NB4 (cell line): ENCODE measurements at regions not wholly inside any gene's neighbourhood (a gene's known extent, or its start where the extent isn't known, plus 50 kb on each side); places are given as distances from the start of the nearest gene placed in this dataset.

ENCODE experiments used
- DNase-seq: peaks from one replicate; pipeline ENCODE4 v3.0.0; 2010; ENCODE audit warnings: low read depth
- H3K4me3 ChIP-seq: one replicate; pipeline ENCODE4 v1.5.1; 2011; ENCODE audit warnings: mild to moderate bottlenecking, low read depth, low read length, moderate library complexity
- MYC ChIP-seq: IDR thresholded peaks from 2 replicates; pipeline ENCODE4 v1.6.1; 2011; ENCODE audit warnings: low read depth, low read length
- POLR2A ChIP-seq: IDR thresholded peaks from 2 replicates; pipeline ENCODE4 v1.6.1; 2011; ENCODE audit warnings: mild to moderate bottlenecking; ENCODE audit not compliant: insufficient read length; ENCODE audit errors: extremely low read depth
- TF ChIP-seq, protein P1 (sequence below): IDR thresholded peaks from one replicate; pipeline ENCODE4 v1.5.1; 2012; ENCODE audit warnings: low read depth, low read length
- TF ChIP-seq, protein P2 (sequence below): IDR thresholded peaks from 2 replicates; pipeline ENCODE4 v1.6.1; 2011; ENCODE audit warnings: low read depth, low read length

DNA sequence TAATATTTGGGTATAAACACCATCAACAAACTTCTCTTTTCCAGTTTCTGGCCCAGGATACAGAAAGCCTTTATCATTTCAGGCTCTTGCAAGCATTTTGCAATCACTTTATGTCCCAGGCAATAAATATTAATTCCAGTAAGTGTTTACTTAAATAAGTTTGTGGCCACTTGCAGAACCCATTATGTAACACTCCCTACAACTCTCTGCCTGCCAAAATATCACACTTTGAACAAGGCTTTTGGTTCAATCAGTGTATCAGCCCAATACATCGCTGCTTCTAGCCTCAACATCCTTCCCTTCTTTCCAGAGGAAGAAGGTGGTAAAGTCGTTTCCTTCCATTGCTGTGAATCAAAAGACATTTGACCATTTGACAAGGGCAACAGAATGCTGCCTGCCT lies 203.0 kb upstream of the USP25 start:
- H3K4me3 ChIP-seq = no peak overlapping the region
- TF ChIP-seq, protein P1, sequence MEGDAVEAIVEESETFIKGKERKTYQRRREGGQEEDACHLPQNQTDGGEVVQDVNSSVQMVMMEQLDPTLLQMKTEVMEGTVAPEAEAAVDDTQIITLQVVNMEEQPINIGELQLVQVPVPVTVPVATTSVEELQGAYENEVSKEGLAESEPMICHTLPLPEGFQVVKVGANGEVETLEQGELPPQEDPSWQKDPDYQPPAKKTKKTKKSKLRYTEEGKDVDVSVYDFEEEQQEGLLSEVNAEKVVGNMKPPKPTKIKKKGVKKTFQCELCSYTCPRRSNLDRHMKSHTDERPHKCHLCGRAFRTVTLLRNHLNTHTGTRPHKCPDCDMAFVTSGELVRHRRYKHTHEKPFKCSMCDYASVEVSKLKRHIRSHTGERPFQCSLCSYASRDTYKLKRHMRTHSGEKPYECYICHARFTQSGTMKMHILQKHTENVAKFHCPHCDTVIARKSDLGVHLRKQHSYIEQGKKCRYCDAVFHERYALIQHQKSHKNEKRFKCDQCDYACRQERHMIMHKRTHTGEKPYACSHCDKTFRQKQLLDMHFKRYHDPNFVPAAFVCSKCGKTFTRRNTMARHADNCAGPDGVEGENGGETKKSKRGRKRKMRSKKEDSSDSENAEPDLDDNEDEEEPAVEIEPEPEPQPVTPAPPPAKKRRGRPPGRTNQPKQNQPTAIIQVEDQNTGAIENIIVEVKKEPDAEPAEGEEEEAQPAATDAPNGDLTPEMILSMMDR = no peak
- no peak for TF ChIP-seq MYC
- TF ChIP-seq POLR2A = no peak
- TF ChIP-seq, protein P2, sequence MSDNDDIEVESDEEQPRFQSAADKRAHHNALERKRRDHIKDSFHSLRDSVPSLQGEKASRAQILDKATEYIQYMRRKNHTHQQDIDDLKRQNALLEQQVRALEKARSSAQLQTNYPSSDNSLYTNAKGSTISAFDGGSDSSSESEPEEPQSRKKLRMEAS = no peak
- DNase-seq = no peak

DNA sequence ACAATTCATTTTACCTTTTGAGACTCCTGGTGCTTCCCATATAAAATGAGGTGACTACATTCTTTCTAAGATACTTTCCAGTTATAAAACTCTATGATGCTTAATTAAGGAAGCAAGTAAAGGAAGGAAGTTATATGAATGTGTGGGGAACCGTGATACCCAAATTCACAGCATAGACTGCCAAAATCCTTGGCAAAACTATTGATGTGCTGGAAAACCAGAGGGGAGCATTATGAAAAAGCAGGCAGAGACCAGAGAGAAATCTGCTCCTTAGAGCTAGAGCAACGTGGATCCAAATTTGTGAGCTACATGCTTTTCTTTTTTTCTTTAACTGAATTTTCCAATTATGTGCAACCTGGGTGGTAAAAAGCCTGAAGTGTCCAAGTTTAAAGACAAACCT lies 201.4 kb upstream of the USP25 start:
- no peak for TF ChIP-seq MYC
- TF ChIP-seq, protein P2 = no peak
- TF ChIP-seq, protein P1 = no peak
- TF ChIP-seq POLR2A = no peak
- DNase-seq = no peak

DNA sequence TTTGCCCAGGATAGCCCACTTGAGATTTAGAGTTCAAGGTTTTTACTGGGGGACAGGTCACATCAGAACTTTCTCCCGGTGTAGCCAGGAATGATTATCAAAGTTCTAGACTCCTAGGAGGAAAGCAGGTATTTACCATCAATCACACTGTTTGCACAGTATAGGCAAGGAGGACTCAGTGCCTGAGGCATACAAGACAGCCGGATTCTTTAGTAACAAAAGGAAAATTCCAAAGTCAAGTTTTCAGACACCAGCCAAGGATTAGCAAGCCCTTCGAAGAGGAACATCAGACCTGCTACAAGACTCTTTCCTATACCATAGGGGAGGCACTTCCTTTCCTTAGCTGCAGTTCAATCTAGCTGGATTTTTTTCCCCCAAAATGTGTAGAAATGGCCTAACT lies 197.8 kb upstream of the USP25 start:
- no peak overlapping the region for H3K4me3 ChIP-seq
- DNase-seq = no peak
- TF ChIP-seq, protein P2 = no peak

More for the DNA sequence above, 201.4 kb upstream of the USP25 start:
- no peak overlapping the region for H3K4me3 ChIP-seq

DNA sequence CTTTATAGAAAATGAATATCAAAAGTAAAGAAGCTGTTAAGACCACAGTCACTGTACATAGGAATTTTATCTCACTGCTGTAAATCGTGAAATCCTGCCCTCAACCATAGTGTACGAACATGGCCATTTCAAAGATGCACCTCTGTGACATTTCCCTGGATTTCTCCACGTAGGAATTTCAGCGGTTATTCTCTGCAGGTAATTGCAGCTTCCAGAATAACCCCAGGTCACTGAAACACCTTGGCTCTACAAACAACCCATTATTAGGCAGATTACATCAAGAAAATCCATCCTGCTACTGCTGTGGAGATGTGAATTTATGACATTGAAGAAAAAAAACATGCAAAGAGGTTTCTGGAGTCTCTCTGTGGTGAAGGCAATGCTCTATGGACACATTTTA lies 196.2 kb upstream of the USP25 start:
- TF ChIP-seq POLR2A = no peak
- TF ChIP-seq, protein P2 = no peak
- TF ChIP-seq, protein P1 = no peak
- TF ChIP-seq MYC = no peak
- H3K4me3 ChIP-seq = no peak overlapping the region
- DNase-seq = no peak

DNA sequence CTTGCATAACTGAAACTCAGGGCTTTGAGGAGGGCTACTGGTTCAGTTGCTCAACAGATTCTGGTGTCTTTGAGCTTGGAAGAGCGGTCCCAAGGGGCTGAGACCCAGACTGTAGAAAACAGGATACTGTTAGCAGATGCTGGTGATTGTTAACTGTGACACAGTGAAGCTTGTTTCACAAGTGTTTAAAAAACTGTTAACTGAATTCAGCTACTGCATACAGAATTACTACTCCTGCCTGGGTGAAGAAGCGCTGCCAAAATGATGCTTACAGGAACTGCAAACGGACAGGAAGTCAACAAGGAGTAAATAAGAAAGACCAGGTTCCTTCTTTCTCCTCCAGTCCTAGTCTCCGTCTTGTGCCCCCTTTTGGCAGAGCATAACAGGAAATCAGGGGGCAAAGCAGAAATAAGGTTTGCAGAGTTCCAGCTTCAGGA lies 195.3 kb upstream of the USP25 start:
- DNase-seq = peak; percentile 66
- TF ChIP-seq, protein P1 = peak; percentile 24
- TF ChIP-seq MYC = no peak
- H3K4me3 ChIP-seq = no peak overlapping the region

DNA sequence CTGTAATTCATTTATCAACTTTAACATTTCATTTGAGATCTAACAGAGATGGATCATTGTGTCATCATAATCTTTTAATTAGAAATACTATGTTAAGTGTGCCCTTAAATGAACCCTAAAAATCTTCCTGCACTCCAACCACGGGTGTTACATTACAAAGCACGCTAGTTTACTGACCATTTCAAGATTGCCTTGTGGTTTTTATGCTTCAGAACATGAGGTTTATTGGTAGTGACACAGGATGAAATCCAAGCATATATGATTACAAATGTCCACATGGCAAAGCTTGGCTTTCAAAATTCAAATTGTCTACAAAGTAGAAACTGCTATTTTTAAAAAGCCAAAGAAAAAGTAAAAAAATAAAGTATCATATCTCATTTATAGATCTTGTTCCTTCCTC lies 190.4 kb upstream of the USP25 start:
- no peak overlapping the region for H3K4me3 ChIP-seq
- TF ChIP-seq MYC (no peak), POLR2A (no peak)
- TF ChIP-seq, protein P1 = no peak
- TF ChIP-seq, protein P2 = no peak

More for the DNA sequence above, 190.4 kb upstream of the USP25 start:
- no peak for DNase-seq
